Activated naive CD4-positive, alpha-beta T cell treated with anti-CD3 and anti-CD28 coated beads for 36 hours (primary cell): ENCODE measurements at regions not wholly inside any gene's neighbourhood (a gene's known extent, or its start where the extent isn't known, plus 50 kb on each side); places are given as distances from the start of the nearest gene placed in this dataset.

Experiments used
- CTCF ChIA-PET: fragments of 350-600 bp; sonication (Branson Sonifier 250); formaldehyde crosslinking; loops from one replicate; lab custom pipeline; 2021; ENCODE audit warnings: antibody characterized with exemption; lab: Charles Lee
- DNase-seq: peaks from one replicate; pipeline ENCODE4 v3.0.0-alpha.2; 2020
- H3K27ac Mint-ChIP-seq: one replicate; pipeline ENCODE4 v1.8.0; 2021; ENCODE audit warnings: mild to moderate bottlenecking, mixed read lengths
- H3K27me3 Mint-ChIP-seq: one replicate; pipeline ENCODE4 v1.8.0; 2021; ENCODE audit warnings: low read depth, mixed read lengths
- H3K36me3 Mint-ChIP-seq: one replicate; pipeline ENCODE4 v1.8.0; 2021; ENCODE audit warnings: low read depth, mixed read lengths
- H3K4me1 Mint-ChIP-seq: one replicate; pipeline ENCODE4 v1.8.0; 2021; ENCODE audit warnings: low read depth, mixed read lengths
- H3K4me3 Mint-ChIP-seq: one replicate; pipeline ENCODE4 v1.8.0; 2021; ENCODE audit warnings: mild to moderate bottlenecking, moderate library complexity, mixed read lengths
- H3K9me3 Mint-ChIP-seq: one replicate; pipeline ENCODE4 v1.8.0; 2021; ENCODE audit warnings: mixed read lengths
- intact Hi-C: fragments of 100-400 bp; cut with micrococcal nuclease; formaldehyde crosslinking; loops from one replicate; pipeline ENCODE4 v1.15.1; 2023

GRCh38 chr16:86959729-86960128, 357.5 kb downstream of the C16orf95 start:
- Mint-ChIP-seq H3K27me3 (peaks cover 17% of the 10 kb centered on the region), H3K4me1 (peaks cover 3% of the 10 kb centered on the region), H3K4me3 (no peak overlapping the region), H3K36me3 (no peaks in the 10 kb centered on the region), H3K9me3 (no peaks in the 10 kb centered on the region), H3K27ac (no peak overlapping the region)
- intact Hi-C loops = no loop called here
- CTCF ChIA-PET = no interaction called here
- DNase-seq = no peak

- Mint-ChIP-seq H3K4me1 (peaks cover 3% of the 10 kb centered on the region), H3K27ac (no peak overlapping the region), H3K27me3 (peaks cover 14% of the 10 kb centered on the region), H3K4me3 (no peak overlapping the region), H3K9me3 (no peaks in the 10 kb centered on the region), H3K36me3 (no peaks in the 10 kb centered on the region)
- CTCF ChIA-PET = no interaction called here
- no peak for DNase-seq
- intact Hi-C loops = no loop called here
These were observed 356.9 kb downstream of the C16orf95 start for GRCh38 chr16:86960266-86960665.

- DNase-seq = no peak
- H3K27ac Mint-ChIP-seq = no peak overlapping the region
- CTCF ChIA-PET = no interaction called here
- H3K4me3 Mint-ChIP-seq = no peak overlapping the region
- H3K9me3 Mint-ChIP-seq = no peaks in the 10 kb centered on the region
- H3K36me3 Mint-ChIP-seq = no peaks in the 10 kb centered on the region
- intact Hi-C loops = no loop called here
- peaks cover 3% of the 10 kb centered on the region for H3K4me1 Mint-ChIP-seq
- peaks cover 14% of the 10 kb centered on the region for H3K27me3 Mint-ChIP-seq
These were observed 356.0 kb downstream of the C16orf95 start for GRCh38 chr16:86961171-86961601.

GRCh38 chr16:86962259-86962658, 354.9 kb downstream of the C16orf95 start:
- H3K27me3 Mint-ChIP-seq = peaks cover 10% of the 10 kb centered on the region
- CTCF ChIA-PET = no interaction called here
- H3K4me3 Mint-ChIP-seq = no peak overlapping the region
- no peaks in the 10 kb centered on the region for H3K9me3 Mint-ChIP-seq
- no peaks in the 10 kb centered on the region for H3K4me1 Mint-ChIP-seq
- no peak overlapping the region for H3K27ac Mint-ChIP-seq
- intact Hi-C loops = no loop called here
- no peaks in the 10 kb centered on the region for H3K36me3 Mint-ChIP-seq
- DNase-seq = no peak

- H3K36me3 Mint-ChIP-seq = no peaks in the 10 kb centered on the region
- CTCF ChIA-PET = no interaction called here
- H3K9me3 Mint-ChIP-seq = no peaks in the 10 kb centered on the region
- no peaks in the 10 kb centered on the region for H3K4me1 Mint-ChIP-seq
- DNase-seq = no peak
- H3K27ac Mint-ChIP-seq = no peak overlapping the region
- H3K4me3 Mint-ChIP-seq = no peak overlapping the region
- H3K27me3 Mint-ChIP-seq = peaks cover 10% of the 10 kb centered on the region
- intact Hi-C loops = no loop called here
These were observed 354.3 kb downstream of the C16orf95 start for GRCh38 chr16:86962913-86963312.

GRCh38 chr16:86963600-86964575, 353.3 kb downstream of the C16orf95 start:
- Mint-ChIP-seq H3K4me1 (no peaks in the 10 kb centered on the region), H3K9me3 (no peaks in the 10 kb centered on the region), H3K4me3 (no peak overlapping the region), H3K27me3 (peaks cover 4% of the 10 kb centered on the region), H3K27ac (no peak overlapping the region), H3K36me3 (no peaks in the 10 kb centered on the region)
- no peak for DNase-seq
- CTCF ChIA-PET = no interaction called here
- intact Hi-C loops = no loop called here

GRCh38 chr16:86964796-86965241, 352.4 kb downstream of the C16orf95 start:
- Mint-ChIP-seq H3K9me3 (no peaks in the 10 kb centered on the region), H3K27ac (no peak overlapping the region), H3K4me3 (no peak overlapping the region), H3K27me3 (peaks cover 4% of the 10 kb centered on the region), H3K36me3 (no peaks in the 10 kb centered on the region), H3K4me1 (no peaks in the 10 kb centered on the region)
- no peak for DNase-seq
- CTCF ChIA-PET = no interaction called here
- intact Hi-C loops = no loop called here

GRCh38 chr16:86965331-86965730, 351.9 kb downstream of the C16orf95 start:
- Mint-ChIP-seq H3K4me3 (no peak overlapping the region), H3K9me3 (no peaks in the 10 kb centered on the region), H3K27ac (no peak overlapping the region), H3K4me1 (no peaks in the 10 kb centered on the region), H3K27me3 (peaks cover 4% of the 10 kb centered on the region), H3K36me3 (no peaks in the 10 kb centered on the region)
- CTCF ChIA-PET = no interaction called here
- intact Hi-C loops = no loop called here
- DNase-seq = no peak

GRCh38 chr16:86965840-86966550, 351.2 kb downstream of the C16orf95 start:
- CTCF ChIA-PET = no interaction called here
- no peaks in the 10 kb centered on the region for H3K27me3 Mint-ChIP-seq

GRCh38 chr16:86966777-86967176, 350.4 kb downstream of the C16orf95 start:
- H3K4me1 Mint-ChIP-seq = no peaks in the 10 kb centered on the region
- intact Hi-C loops = no loop called here

More at GRCh38 chr16:86965840-86966550, 351.2 kb downstream of the C16orf95 start:
- no peaks in the 10 kb centered on the region for H3K9me3 Mint-ChIP-seq
- no peak for DNase-seq
- no peak overlapping the region for H3K4me3 Mint-ChIP-seq
- intact Hi-C loops = no loop called here
- H3K4me1 Mint-ChIP-seq = no peaks in the 10 kb centered on the region
- H3K27ac Mint-ChIP-seq = no peak overlapping the region
- no peaks in the 10 kb centered on the region for H3K36me3 Mint-ChIP-seq

GRCh38 chr16:86968866-86969265, 348.3 kb downstream of the C16orf95 start:
- Mint-ChIP-seq H3K27ac (no peak overlapping the region), H3K4me1 (no peaks in the 10 kb centered on the region), H3K27me3 (no peaks in the 10 kb centered on the region), H3K4me3 (no peak overlapping the region), H3K36me3 (no peaks in the 10 kb centered on the region), H3K9me3 (no peaks in the 10 kb centered on the region)
- DNase-seq = no peak
- CTCF ChIA-PET = no interaction called here
- intact Hi-C loops = no loop called here

More at GRCh38 chr16:86966777-86967176, 350.4 kb downstream of the C16orf95 start:
- CTCF ChIA-PET = no interaction called here
- no peak overlapping the region for H3K27ac Mint-ChIP-seq
- H3K9me3 Mint-ChIP-seq = no peaks in the 10 kb centered on the region
- H3K4me3 Mint-ChIP-seq = no peak overlapping the region
- H3K36me3 Mint-ChIP-seq = no peaks in the 10 kb centered on the region
- DNase-seq = no peak
- H3K27me3 Mint-ChIP-seq = no peaks in the 10 kb centered on the region

- H3K36me3 Mint-ChIP-seq = no peaks in the 10 kb centered on the region
- intact Hi-C loops = no loop called here
- H3K27me3 Mint-ChIP-seq = no peaks in the 10 kb centered on the region
- no peaks in the 10 kb centered on the region for H3K9me3 Mint-ChIP-seq
- H3K4me1 Mint-ChIP-seq = no peaks in the 10 kb centered on the region
- H3K4me3 Mint-ChIP-seq = no peak overlapping the region
- CTCF ChIA-PET = interaction anchor here (0.5 kb wide), 1 partner anchor 499 kb away, joined by 4 read pairs; no protein-coding TSS in a partner anchor
- DNase-seq = no peak
- no peak overlapping the region for H3K27ac Mint-ChIP-seq
These were observed 347.5 kb downstream of the C16orf95 start for GRCh38 chr16:86969716-86970115.
